HG02943 (cell line): ENCODE measurements at regions not wholly inside any gene's neighbourhood (a gene's known extent, or its start where the extent isn't known, plus 50 kb on each side); places are given as distances from the start of the nearest gene placed in this dataset.

Source experiments
- ATAC-seq: cut with Tn5 transposase; IDR thresholded peaks from one replicate; pipeline ENCODE4 v1.9.1; 2021; ENCODE audit warnings: mild to moderate bottlenecking, low read depth, moderate library complexity; ENCODE audit not compliant: unreplicated experiment

DNA sequence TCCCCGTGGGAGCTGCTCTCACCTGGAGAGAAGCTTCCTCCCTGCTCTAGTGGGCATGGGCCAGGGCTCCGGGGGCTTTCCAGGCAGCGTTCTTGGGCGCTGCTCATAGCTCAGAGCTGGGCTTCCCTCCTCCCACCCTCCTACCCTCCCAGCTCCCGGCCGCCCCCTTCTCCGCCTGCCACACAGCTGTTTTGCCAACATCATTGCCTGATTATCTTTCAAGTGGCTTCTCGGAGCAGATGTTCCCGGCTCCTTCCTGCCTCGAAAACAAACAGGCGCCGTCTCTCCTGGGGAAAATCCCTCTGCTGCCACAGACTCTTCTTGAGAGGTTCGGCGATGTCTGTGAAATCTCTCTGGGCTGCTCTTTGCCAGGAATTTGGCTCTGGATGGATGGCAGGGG is 195.6 kb downstream of the RPLP1 start:
- no peak for ATAC-seq

DNA sequence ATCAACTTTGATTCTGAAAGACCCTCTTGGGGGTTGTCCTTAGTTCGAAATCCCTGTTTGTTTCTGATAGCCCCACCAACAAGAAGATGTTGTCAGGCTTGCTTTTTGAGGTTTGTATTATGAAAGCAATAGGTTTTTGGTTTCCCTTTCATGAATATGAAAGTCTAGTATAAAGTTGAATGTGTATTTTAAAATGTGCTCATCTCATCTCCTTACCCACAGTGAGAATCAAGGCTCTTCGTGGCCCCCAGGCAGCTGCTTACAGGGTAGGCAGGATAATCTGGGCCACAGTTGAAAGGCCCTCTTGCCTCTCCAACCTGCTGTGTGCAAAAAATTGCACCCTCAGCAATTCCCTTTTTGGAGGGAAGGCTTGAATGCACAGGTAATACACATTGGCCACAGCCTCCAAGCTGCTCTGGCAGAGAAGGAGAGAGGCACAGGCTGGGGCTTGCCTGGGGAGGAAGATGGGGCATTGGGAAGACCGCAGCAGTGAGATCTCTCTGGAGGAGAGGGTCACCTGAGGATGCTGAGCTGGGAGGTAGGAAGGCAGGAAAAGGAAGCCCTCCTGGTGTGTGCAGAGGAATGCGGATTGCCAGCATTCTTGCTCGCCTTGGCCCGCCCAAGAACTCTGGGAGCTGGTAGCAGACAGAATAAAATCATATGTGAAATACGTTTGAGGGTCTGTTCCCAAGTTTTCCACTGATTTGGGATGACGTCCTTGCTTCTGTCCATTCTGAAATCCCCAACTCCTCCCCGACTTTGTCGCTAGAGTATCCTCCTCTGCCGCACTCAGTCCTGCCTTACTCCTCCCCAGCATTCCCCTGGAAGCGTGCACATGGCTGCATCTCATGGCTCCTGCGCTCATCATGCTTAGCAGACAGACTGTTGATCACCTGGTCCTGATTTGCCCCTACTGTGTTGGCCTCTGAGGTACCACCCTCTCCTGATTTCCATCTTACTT is 196.4 kb downstream of the RPLP1 start:
- no peak for ATAC-seq

DNA sequence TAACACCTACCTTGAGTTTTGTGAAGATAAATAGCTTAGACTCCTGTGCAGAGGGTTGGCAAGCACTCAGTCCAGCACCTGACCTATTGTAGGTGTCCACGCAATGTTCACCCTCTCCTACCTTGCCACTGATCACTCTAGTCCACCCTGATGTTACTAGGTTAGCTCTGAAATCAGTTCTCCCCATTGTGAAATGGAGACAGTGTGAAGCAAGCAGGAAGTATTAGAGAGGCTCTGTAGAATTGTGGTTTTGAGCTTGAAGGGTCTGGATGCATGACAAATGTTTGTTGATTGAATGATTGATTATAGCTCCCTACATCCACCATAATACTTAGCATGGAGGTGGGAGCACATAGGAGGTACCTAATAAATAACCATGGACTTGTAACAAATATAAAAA is 199.7 kb downstream of the RPLP1 start:
- no peak for ATAC-seq

DNA sequence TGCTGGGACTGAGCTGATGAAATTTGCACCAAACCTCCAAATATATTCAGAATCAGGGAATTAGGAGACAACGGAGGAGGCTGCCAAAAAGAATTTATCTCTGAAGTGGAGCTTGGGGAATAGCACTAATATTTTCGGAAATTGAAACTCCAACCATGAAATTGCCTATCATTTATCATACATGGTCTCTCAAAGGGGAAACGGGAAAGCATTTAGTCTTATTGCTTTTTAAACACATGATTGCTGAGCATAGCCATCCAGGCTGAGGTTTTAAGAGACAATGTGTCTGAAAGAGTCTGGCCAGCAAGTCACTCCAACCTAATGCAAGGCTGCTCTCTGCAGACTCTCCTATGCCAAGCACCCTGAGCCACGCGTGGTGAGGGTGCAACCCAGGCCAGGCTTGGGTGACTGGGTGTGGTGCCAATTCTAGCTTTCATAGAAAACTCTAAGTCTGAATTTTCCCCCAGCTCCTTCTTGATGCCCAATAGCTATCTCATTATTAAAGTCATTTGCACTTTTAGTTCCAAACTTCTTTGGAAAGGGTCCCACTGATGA is 200.2 kb downstream of the RPLP1 start:
- no peak for ATAC-seq

DNA sequence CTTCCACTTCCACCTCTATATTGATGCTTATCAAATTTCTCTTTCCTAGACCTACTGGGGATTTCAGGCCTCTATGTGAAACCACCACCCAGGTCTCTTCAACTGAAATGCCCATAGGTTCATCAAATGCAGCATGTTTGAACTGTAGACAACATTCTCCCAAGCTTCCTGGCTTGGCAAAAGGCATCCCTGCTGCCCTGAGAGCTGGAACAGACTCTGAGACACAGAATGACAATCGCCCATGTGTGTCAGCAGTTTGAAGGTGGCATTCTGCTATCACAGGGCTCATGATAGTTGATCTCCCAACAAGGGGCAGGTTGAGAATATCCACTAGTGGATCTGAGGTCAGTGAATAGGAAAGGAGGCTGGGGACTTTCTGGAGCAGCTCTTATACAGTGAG is 200.7 kb downstream of the RPLP1 start:
- ATAC-seq: no peak

DNA sequence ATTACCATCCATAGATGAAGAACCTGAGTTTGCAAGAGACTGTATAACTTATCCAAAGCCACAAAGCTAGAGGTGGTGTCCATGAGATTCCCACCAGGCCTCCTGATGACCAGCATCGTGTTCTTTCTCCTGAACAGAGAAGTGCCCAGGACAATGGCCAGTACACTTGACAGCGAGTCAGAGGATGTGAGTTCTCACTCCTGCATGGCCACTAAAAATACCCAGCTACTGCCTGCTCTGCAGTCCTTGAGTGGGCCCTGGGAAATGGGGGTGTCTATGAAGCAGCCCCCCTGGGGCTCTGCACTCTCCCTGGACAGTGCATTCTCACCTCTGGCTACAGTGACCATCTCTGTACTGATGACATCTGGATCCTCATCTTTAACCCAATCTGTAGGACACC is 201.2 kb downstream of the RPLP1 start:
- ATAC-seq: no peak

DNA sequence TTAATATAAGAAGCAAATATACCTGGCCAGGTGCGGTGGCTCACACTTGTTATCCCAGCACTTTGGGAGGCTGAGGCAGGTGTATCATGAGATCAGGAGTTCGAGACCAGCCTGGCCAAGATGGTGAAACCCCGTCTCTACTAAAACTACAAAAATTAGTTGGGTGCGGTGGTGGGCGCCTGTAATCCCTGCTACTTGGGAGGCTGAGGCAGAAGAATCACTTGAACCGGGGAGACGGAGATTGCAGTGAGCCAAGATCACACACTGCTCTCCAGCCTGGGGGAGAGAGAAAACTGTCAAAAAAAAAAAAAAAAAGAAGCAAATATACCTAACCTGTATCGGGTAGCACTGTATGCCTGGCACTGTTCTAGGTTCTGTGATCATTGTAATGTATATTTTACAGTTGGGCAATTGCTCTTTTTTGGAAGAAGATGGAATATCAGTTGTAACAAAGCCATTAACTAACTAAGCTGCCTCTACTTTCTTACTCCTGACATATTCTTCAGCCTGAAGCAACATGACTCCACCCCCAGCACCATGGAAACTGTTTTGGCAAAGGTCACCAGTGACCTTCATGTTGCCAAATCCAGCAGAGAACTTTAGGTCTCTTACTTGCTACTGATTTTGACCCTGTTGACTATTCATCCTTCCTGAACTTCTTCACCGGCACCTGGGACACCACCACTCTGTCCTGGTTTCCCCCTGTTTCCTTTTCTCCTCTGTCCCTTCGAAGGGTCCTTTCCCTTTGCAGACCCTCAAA is 203.8 kb downstream of the RPLP1 start:
- no peak for ATAC-seq

DNA sequence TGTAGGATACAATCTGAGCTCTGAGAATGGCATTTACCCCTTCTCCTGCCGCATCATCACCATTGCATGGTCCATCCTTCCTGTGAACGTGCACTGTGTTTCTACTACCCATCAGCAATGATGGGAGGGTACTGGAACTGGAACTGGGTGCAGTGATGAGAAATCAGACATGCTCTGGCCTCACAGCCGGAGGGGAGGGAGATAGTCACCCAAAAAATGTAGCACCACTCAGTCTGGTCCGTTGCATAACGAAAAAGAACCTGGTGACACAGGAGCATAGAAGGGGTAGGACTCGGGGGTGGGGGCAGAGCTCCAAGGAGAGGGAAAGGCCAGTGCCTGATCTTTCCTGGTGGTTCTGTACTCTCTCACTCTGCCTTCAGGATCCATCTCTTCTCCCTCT is 205.0 kb downstream of the RPLP1 start:
- no peak for ATAC-seq

DNA sequence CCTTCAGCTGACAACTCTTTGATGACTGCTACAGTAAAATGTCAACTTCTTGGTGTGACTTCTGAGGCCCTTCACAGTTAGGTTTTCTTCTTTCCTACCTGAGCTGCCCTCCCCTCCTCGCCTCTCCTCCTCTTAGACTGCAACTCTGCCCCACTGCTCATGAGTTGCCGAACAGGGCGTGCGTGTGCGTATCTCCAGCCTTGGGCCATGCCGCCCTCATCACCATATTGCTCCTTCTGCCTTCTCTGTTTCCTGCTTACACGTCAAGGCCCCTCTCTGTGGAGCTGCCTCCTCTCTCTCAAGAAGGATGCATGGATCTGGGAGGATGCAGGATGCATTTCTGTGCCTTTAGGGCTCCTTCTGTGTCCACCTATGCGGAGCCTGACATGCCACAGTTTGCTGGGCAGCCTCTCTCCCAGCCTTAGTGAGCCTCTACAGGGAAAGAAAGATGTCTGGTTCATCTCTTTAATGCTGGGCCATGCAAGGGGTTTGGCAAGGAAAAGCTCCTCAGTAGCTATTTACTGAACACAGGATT is 205.9 kb downstream of the RPLP1 start:
- ATAC-seq: no peak

DNA sequence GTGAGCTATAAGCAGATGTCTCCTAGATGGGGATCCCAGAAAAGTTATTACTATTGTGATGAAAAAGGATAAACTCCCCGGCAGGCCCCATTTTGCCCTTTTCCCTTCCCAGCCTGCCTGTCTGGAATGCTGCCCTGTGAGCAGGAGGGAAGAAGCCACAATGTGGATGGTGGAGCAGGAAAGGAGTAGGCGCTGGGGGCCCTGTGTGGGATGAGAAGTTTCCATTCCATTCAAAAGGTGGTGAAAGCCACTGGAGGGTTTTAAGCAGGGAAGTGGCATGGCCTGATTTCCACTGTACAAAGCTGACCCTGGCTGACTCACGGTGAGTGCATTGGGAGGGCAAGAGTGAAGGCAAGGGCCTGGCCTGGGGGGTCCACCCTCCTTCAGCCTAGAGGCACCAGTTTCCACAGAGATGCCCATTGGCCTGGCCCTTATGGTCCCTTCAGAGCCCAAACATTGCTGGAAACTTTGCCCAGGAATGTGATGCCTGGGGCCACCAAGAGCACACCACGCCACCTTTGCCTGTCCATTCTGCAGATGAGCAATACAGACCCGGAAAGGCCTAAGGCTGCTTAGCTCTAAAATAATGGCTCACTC is 206.9 kb downstream of the RPLP1 start:
- no peak for ATAC-seq

DNA sequence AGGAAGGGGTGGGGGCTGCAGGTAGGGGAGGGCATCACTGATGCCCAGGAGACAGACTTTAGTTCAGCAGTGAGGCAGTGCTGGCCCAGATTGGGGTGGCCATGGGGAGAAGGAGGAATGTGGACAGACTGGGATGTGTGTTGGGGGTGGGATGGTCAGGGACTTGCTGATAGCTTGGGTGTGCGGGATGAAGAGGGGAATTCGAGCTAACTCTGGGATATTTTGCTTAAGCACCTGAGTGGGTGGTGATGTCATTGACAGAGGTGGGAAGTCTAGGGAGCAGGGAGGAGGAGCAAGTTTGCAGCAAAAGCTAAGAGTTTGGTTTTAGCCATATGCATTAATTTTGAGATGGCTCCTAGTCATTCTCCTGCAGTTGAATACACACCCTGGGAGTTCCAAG is 207.5 kb downstream of the RPLP1 start:
- no peak for ATAC-seq

DNA sequence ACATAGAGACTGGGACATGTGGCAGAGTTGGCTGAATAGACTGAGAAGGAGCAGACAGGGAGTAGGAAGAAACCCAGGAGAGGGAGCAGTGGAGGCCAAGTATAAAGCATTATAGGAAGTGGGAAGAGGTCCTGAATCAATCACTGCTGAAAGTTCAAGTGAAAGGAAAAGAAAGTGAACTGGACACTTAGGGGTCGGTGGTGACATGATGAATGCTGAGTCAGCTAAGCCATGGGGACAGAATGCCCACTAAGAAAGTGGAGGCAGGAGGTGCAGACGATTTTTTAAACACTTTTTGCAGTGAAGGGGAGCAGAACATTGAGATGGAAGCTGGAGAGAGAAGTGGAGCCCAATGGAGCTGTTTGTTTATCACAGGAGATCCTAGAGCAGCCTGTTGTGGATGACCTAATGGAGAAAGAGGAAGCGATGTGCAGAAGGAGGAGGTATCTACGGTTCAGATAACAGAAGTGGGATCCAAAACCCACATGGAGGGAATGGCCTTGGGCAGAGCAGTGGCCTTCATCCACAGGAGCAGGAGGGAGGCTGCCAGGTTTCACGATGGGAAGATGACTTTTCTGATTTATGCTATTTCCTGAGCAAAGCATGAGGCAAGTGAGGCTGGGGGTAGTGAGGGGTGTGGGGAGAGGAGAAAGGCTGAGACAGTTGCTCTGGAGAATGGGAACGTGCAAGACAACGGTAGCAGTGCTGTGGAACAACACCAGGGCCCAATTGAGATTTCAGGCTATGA is 208.2 kb downstream of the RPLP1 start:
- ATAC-seq: no peak

DNA sequence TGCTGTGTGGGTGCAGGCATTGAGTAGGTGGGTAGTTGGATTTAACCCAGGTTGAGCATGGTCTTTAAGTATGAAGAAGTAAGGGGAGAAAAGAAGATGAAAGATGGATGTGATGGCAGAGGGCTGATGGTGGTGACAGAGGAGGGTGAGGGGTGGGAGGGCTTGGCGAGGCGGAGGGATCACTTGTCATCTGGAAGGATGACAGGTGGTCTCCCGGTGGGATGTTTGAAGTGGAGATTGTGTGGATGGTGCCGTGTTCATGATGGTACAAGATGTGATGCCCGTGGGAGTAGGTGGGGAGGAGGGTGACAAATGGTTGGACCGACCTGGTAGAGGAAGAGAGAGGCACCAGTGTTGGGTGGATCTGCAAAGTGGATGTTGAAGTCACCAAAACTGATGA is 208.8 kb downstream of the RPLP1 start:
- no peak for ATAC-seq

DNA sequence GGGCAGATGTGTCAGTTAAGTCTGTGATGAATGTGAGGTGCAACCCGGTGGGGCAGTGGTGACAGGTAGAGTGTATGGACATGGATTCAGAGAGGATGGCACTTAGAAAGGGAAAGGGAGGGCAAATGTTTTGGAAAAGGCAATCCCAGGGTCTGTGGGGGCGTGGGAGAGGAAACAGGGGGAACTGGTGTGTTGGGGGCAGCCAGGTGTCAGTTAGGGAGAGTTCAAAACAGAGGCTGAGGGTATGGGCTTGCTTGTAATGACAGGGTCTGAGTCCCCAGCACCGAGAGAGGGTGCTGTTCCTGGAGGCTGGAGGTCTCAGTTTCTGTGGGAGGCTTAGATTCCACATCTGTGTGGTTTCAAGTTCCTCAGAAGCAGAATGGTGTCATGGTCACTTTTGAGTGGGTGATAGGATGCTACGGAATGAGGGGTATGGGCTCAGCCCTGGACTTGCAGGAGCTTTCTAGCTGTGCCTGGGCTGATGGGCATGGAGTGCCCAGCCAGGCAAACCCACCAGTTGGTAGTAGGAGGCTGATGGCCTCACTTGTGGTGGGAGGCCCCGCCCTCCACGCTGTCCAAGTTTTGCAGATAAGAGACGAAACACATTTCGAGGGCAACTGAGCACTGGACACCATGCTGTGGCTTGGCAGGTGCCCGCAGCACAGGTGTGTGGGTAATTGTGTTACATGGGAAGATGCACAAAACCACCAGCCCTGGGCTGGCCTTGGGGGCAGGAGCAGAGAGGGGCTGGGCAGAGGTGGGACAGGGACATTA is 209.4 kb downstream of the RPLP1 start:
- ATAC-seq: no peak

DNA sequence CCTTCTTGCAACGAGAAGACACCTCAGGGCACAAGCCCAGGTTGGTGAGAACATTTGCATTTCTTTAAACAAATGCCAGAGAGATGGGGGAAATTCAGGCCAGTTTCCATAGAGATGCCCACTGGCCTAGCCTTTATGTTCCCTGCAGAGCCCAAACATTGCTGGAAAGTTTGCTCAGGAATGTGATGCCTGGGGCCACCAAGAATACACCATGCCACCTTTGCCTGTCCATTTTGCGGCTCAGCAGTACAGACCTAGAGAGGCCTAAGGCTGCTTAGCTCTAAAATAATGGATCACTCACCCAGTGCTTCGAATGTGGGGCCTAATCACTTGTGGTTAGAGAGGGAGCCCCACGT is 210.0 kb downstream of the RPLP1 start:
- no peak for ATAC-seq

DNA sequence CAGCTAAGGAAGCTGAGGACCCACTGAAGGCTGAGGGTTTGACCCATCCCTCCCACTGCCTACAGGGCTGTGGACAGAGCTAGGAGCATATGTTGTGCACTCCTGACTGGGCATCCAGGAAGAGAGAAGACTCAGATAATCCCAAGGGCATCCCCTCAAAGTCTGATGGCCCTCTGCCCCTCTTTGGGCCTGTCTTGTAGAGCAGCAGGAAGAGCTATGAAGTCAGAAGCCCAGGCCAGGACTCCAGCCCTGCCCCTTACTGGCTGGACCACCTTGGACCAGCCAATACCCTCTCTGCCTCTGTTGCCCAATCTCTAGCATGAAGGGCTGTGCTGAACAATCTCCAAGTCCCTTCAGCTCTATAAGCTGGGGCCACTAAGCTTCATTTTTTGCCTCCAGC is 210.8 kb downstream of the RPLP1 start:
- ATAC-seq: no peak

DNA sequence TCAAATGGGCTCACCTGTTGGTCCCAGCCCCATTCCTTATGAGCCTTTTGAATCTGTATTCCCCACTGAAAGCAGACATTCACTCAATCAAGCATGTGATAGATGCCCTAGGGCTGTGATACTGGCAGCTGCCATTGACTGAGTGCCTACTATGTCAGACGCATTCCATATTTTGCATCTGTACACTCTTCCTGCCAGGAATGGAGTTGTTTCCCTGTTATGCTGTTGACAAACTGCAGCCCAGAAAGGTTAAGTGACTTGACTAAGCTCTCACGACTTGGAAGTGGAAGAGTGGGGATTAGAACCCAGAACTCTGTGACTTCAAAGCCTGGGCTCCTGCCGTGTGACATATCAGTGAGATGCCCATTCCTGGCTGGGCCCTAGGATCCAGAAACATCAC is 211.4 kb downstream of the RPLP1 start:
- no peak for ATAC-seq

DNA sequence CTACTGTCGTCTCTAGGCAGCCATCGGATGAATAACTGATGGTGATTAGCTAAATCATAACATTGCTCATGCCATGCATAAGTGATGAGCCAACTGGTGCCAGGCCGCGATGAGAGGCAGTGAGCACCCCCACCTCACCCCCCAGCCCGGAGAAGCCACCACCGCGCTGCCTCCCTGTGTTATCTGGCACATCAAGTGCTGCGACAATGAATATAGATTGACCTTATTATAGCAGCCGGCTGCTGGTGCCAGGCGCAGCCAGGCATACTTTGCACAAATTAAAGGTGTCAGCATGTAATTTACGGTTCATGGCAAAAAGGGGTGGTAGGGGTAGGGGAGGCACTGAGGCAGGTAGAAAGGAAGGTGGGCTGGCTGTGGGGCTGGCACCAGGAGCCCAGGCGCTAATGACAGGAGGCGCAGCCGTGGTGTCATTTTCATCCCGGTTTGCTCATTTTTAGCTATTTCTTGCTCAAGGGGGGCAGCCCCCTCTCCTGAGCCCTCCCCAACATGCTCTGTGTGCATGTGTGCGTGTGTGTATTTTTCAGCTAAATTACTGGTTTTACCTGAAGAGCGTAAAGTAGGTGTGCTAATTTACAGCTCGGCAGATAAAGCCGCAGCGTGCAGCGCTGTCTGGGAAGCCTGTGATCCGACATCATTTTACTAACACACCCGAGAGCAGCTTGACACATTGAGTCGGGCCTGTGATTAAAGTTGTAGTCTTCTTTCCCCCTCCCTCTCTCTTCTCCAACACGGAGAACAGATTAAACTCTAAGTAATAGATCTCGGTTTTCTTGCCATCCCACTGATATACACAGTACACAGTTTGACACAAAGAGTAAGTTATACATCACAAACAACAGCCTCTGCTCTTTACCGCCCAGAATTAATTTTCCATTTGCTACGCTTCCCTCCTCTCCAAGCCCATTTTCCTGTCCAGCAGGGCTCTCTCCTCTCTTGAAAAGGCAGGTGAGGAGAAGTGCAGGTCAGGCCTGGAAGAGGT is 212.3 kb downstream of the RPLP1 start:
- ATAC-seq: no peak
